ENCODE measurements at regions not wholly inside any gene's neighbourhood (a gene's known extent, or its start where the extent isn't known, plus 50 kb on each side); places are given as distances from the start of the nearest gene placed in this dataset.

DNA sequence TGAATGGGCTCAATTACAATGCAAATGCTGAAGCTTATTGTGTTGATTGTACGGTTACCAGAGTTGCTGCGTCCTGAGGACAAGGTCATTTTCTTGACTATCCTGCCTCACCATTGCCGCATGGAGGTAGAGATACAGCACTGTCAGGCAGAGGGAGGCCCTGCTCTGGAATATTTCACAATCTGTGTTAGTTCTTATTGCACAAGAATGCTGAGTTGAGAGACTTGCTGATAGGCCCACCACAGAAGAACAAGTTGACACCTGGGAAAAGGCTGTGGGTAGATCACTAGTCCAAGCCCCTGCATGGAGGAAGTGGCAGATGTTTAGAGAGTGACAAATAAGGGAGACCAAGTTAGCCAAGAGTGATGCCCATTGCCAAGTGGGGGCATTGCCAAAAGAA is 344.5 kb upstream of the ITGA1 start:
- TF ChIP-seq, protein P1, sequence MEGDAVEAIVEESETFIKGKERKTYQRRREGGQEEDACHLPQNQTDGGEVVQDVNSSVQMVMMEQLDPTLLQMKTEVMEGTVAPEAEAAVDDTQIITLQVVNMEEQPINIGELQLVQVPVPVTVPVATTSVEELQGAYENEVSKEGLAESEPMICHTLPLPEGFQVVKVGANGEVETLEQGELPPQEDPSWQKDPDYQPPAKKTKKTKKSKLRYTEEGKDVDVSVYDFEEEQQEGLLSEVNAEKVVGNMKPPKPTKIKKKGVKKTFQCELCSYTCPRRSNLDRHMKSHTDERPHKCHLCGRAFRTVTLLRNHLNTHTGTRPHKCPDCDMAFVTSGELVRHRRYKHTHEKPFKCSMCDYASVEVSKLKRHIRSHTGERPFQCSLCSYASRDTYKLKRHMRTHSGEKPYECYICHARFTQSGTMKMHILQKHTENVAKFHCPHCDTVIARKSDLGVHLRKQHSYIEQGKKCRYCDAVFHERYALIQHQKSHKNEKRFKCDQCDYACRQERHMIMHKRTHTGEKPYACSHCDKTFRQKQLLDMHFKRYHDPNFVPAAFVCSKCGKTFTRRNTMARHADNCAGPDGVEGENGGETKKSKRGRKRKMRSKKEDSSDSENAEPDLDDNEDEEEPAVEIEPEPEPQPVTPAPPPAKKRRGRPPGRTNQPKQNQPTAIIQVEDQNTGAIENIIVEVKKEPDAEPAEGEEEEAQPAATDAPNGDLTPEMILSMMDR (conservative IDR thresholded peaks at IDR 0.05) = no peak
- no peak for TF ChIP-seq ZFX (IDR thresholded peaks at IDR 0.05)
- H3K27ac ChIP-seq = no peak overlapping the region

DNA sequence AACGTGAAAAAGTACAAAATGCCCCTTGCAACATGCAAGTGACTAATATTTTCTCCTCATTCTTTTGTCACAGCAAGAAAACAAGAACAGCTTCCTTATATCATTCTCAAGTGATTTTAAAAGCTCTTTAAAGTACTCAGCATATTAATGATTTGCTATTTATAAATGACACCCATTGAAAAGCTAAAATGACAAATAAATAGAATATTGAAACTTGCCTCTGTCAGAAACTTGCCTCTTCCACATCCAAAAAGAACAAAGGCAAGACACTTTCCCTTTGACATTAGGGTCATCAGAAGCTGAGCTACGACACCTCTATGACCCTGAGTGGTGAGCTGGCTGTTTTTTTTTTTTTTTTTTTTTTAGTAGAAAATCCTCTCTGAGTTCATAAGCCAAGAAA is 339.6 kb upstream of the ITGA1 start:
- TF ChIP-seq, protein P1 (conservative IDR thresholded peaks at IDR 0.05) = no peak
- no peak for TF ChIP-seq ZFX (IDR thresholded peaks at IDR 0.05)
- no peak overlapping the region for H3K27ac ChIP-seq

DNA sequence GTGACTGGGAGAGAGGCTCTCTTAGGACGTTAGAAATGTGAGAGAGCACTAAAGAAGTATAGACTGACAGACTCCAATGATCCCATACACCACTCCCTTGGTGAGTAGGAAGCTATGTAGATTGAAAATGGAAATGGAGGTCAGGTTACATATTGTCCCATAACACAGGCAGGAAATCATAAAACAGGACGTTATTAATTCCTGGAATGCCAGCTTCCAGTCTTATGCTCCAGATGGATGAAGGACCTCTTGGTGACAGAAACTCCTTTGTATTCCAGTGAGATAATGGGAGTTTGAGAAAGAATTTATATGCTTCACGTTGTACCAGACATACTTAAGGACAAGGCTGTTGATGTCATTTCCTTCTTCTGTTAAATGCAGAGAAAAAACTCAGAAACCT is 338.2 kb upstream of the ITGA1 start:
- TF ChIP-seq, protein P1 (conservative IDR thresholded peaks at IDR 0.05) = no peak
- TF ChIP-seq ZFX (IDR thresholded peaks at IDR 0.05) = no peak
- no peak overlapping the region for H3K27ac ChIP-seq

DNA sequence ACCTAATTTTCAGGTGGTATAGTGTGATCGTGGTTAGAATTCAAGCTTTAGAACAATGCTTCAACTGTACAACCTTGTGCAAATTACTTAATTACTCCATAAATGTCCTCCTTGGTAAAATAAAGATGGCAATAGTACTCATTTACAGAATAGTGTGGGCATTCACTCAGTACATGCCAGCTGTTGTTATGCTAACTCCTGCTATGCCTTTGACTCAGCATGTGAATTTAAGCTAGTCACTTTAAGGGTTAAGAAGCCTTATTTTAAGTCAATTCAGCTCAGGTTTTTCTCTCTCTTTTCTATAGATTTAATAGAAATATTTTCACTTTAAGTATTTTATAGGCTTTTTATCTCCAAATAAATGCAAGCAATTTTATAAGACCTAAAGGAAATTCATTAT is 335.6 kb upstream of the ITGA1 start:
- no peak overlapping the region for H3K27ac ChIP-seq
- no peak for TF ChIP-seq ZFX (IDR thresholded peaks at IDR 0.05)
- TF ChIP-seq, protein P1 (conservative IDR thresholded peaks at IDR 0.05) = no peak

DNA sequence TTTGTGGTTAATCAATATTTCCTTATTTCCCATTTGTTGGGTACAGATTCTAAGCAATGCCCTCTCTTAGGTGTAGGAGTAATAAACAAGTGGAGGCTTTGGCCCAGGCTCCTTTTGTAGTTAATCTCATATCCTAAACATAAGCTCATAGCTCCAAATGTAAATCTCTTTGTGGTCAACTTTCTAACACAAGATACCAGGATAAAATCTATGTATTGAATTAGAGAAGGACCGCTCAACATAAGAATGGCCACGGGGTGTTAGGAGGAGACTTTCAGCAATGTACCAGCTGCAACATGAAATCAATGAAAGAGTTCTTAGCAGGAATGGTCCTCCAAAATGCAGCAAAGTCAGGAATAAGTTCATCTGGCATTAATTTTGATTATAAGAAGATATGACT is 334.5 kb upstream of the ITGA1 start:
- no peak overlapping the region for H3K27ac ChIP-seq
- no peak for TF ChIP-seq ZFX (IDR thresholded peaks at IDR 0.05)

DNA sequence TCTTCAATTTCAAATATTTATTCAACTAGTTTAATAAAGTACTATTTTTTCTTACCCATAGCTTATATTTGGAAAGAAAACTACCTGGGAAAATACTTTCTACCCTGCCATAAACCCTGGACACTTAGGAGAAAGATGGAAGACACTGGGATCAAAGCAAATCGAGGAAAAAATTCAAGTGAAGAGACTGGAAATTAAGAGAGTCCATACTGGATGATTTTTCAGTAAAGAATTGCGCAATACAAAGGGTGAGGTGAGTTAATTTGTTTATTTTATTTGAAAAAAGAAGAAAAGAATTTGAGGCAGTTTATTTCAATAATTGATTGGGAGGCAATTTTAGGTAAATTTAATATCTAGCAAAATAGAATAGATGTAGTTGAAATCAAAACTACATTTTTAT is 331.8 kb upstream of the ITGA1 start:
- H3K27ac ChIP-seq = no peak overlapping the region
- TF ChIP-seq, protein P1 (conservative IDR thresholded peaks at IDR 0.05) = no peak
- TF ChIP-seq ZFX (IDR thresholded peaks at IDR 0.05) = no peak

DNA sequence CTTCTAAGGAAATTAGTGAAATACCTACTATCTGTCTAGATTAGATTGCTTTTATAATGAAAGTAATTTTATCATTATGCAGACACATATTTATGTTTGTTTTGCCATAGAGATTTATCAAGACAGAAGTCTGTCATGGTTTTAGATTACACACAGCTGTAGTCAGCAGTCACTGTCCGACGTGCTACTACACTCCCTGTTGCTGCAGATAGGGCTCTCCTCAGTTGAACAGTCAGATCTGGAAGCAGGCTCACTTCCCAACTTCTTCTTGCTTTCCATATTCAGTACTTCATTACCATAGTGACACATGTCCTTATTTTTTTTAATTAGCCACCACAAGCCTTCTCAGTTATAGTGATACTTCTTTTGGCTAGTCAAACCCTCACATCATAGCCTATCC is 329.9 kb upstream of the ITGA1 start:
- TF ChIP-seq, protein P1 (conservative IDR thresholded peaks at IDR 0.05) = no peak
- TF ChIP-seq ZFX (IDR thresholded peaks at IDR 0.05) = no peak
- no peak overlapping the region for H3K27ac ChIP-seq

DNA sequence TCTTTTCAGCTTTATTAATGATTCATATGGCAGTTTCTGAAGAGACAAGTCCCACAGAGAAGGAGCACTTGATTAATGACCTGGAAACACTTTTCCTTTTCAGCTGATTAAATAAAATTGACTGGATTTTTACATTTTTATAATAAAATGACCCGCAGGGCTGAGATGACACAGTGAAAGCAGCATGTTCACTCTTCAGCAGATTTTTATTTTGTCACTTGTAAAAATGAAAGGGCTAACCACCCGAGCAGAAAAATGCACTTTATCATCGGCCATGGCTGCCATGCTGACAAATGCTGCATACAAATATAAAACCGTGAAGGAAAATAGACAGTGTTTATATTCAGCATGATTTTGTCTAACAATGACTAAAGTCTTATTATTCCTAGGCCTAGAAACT is 321.6 kb upstream of the ITGA1 start:
- no peak overlapping the region for H3K27ac ChIP-seq
- no peak for TF ChIP-seq ZFX (IDR thresholded peaks at IDR 0.05)
- TF ChIP-seq, protein P1 (conservative IDR thresholded peaks at IDR 0.05) = no peak

All from C4-2B (cell line).